HEK293 (cell line): ENCODE measurements at regions not wholly inside any gene's neighbourhood (a gene's known extent, or its start where the extent isn't known, plus 50 kb on each side); places are given as distances from the start of the nearest gene placed in this dataset.

Experiments
- CTCF ChIA-PET: fragments of 350-600 bp; formaldehyde crosslinking; extraction: SDS; loops from one replicate; lab custom pipeline; 2021; ENCODE audit warnings: antibody characterized with exemption; lab: Yijun Ruan, JAX
- POLR2A ChIA-PET: fragments of 300-600 bp; formaldehyde crosslinking; extraction: SDS; loops from one replicate; lab custom pipeline; 2020; ENCODE audit warnings: antibody characterized with exemption, inconsistent platforms; lab: Yijun Ruan, JAX
- H3K27ac ChIP-seq: fragments of 200-500 bp; sonication (Bioruptor generic); 2 replicates; pipeline ENCODE4 v1.5.1; 2014; ENCODE audit warnings: low read depth, low read length, control low read depth, inconsistent platforms; ENCODE audit errors: extremely low read depth
- H3K36me3 ChIP-seq, 2 experiments: fragments of 200-500 bp in 1 of 2; sonication (Bioruptor generic) in 1 of 2; 1 replicate in 1 of 2; 2 replicates in 1 of 2; pipeline ENCODE4 v1.5.1; 2014 to 2017; ENCODE audit warnings: inconsistent platforms in 2 of 2, low read length in 2 of 2; ENCODE audit not compliant: control insufficient read depth in 2 of 2, insufficient read depth in 1 of 2
- H3K4me1 ChIP-seq: fragments of 200-500 bp; sonication (Bioruptor generic); 2 replicates; pipeline ENCODE4 v1.5.1; 2014; ENCODE audit warnings: mild to moderate bottlenecking, low read length, inconsistent platforms; ENCODE audit not compliant: control insufficient read depth, insufficient read depth
- H3K4me3 ChIP-seq: 2 replicates; pipeline ENCODE4 v1.5.1; 2011; ENCODE audit warnings: low read depth, mild to moderate bottlenecking, control low read depth, low read length, moderate library complexity
- H3K9me3 ChIP-seq: fragments of 200-500 bp; sonication (Bioruptor generic); 2 replicates; pipeline ENCODE4 v1.5.1; 2014; ENCODE audit warnings: low read depth, low read length, inconsistent platforms; ENCODE audit not compliant: control insufficient read depth, insufficient read depth
- GLIS2 ChIP-seq: fragments of 450-650 bp; formaldehyde crosslinking; IDR thresholded peaks from 2 replicates; pipeline ENCODE4 v1.5.1; 2016; ENCODE audit warnings: missing biosample characterization, missing genetic modification characterization
- KLF17 ChIP-seq: fragments of 450-650 bp; formaldehyde crosslinking; IDR thresholded peaks from 2 replicates; pipeline ENCODE4 v1.5.1; 2016; ENCODE audit warnings: missing biosample characterization, missing genetic modification characterization
- MYNN ChIP-seq: fragments of 450-650 bp; formaldehyde crosslinking; IDR thresholded peaks from 2 replicates; pipeline ENCODE4 v1.5.1; 2016; ENCODE audit warnings: missing biosample characterization, missing genetic modification characterization, borderline replicate concordance
- ZBTB6 ChIP-seq: fragments of 450-650 bp; formaldehyde crosslinking; IDR thresholded peaks from 2 replicates; pipeline ENCODE4 v1.5.1; 2017; ENCODE audit warnings: missing biosample characterization, missing genetic modification characterization
- ZFP3 ChIP-seq: fragments of 450-650 bp; formaldehyde crosslinking; IDR thresholded peaks from 2 replicates; pipeline ENCODE4 v1.5.1; 2016; ENCODE audit warnings: low read depth, missing biosample characterization, missing genetic modification characterization
- ZNF10 ChIP-seq: fragments of 450-650 bp; formaldehyde crosslinking; IDR thresholded peaks from 2 replicates; pipeline ENCODE4 v1.5.1; 2017; ENCODE audit warnings: missing biosample characterization, missing genetic modification characterization
- ZNF121 ChIP-seq: fragments of 450-650 bp; formaldehyde crosslinking; IDR thresholded peaks from 2 replicates; pipeline ENCODE4 v1.5.1; 2016; ENCODE audit warnings: missing biosample characterization, missing genetic modification characterization
- ZNF132 ChIP-seq: fragments of 450-650 bp; formaldehyde crosslinking; IDR thresholded peaks from 2 replicates; pipeline ENCODE4 v1.5.1; 2017; ENCODE audit warnings: missing biosample characterization, missing genetic modification characterization, borderline replicate concordance
- ZNF211 ChIP-seq: fragments of 450-650 bp; formaldehyde crosslinking; IDR thresholded peaks from 2 replicates; pipeline ENCODE4 v1.5.1; 2016; ENCODE audit warnings: low read depth, missing biosample characterization, missing genetic modification characterization
- ZNF223 ChIP-seq: fragments of 450-650 bp; formaldehyde crosslinking; IDR thresholded peaks from 2 replicates; pipeline ENCODE4 v1.5.1; 2016; ENCODE audit warnings: missing biosample characterization, missing genetic modification characterization
- ZNF366 ChIP-seq: fragments of 450-650 bp; formaldehyde crosslinking; conservative IDR thresholded peaks from 2 replicates; pipeline ENCODE4 v1.5.1; 2016; ENCODE audit warnings: missing biosample characterization, missing genetic modification characterization
- ZNF416 ChIP-seq: fragments of 450-650 bp; formaldehyde crosslinking; IDR thresholded peaks from 2 replicates; pipeline ENCODE4 v1.5.1; 2016; ENCODE audit warnings: missing biosample characterization, missing genetic modification characterization
- ZNF513 ChIP-seq: fragments of 450-650 bp; IDR thresholded peaks from 2 replicates; pipeline ENCODE4 v1.5.1; 2018; ENCODE audit warnings: missing biosample characterization, missing genetic modification characterization
- ZNF518A ChIP-seq: fragments of 450-650 bp; formaldehyde crosslinking; conservative IDR thresholded peaks from 2 replicates; pipeline ENCODE4 v1.5.1; 2016; ENCODE audit warnings: low read depth, missing biosample characterization, missing genetic modification characterization
- ZNF521 ChIP-seq: fragments of 450-650 bp; formaldehyde crosslinking; IDR thresholded peaks from 2 replicates; pipeline ENCODE4 v1.5.1; 2017; ENCODE audit warnings: missing biosample characterization, mild to moderate bottlenecking, missing genetic modification characterization
- ZNF548 ChIP-seq: fragments of 450-650 bp; formaldehyde crosslinking; IDR thresholded peaks from 2 replicates; pipeline ENCODE4 v1.5.1; 2016; ENCODE audit warnings: missing biosample characterization, missing genetic modification characterization
- ZNF555 ChIP-seq: fragments of 450-650 bp; formaldehyde crosslinking; conservative IDR thresholded peaks from 2 replicates; pipeline ENCODE4 v1.5.1; 2017; ENCODE audit warnings: missing biosample characterization, mild to moderate bottlenecking, missing genetic modification characterization, inconsistent platforms
- ZNF654 ChIP-seq: fragments of 450-650 bp; formaldehyde crosslinking; IDR thresholded peaks from 2 replicates; pipeline ENCODE4 v1.5.1; 2016; ENCODE audit warnings: low read depth, missing biosample characterization, missing genetic modification characterization
- ZNF777 ChIP-seq: fragments of 450-650 bp; formaldehyde crosslinking; IDR thresholded peaks from 2 replicates; pipeline ENCODE4 v1.5.1; 2017; ENCODE audit warnings: missing biosample characterization, missing genetic modification characterization, borderline replicate concordance
- ZSCAN30 ChIP-seq: fragments of 450-650 bp; IDR thresholded peaks from 2 replicates; pipeline ENCODE4 v1.5.1; 2018; ENCODE audit warnings: missing biosample characterization, mild to moderate bottlenecking, missing genetic modification characterization, moderate library complexity
- TF ChIP-seq, protein P1 (sequence below): fragments of 450-650 bp; formaldehyde crosslinking; IDR thresholded peaks from 2 replicates; pipeline ENCODE4 v1.5.1; 2016; ENCODE audit warnings: missing biosample characterization, missing genetic modification characterization
- TF ChIP-seq, protein P2 (sequence below): fragments of 450-650 bp; formaldehyde crosslinking; IDR thresholded peaks from 2 replicates; pipeline ENCODE4 v1.5.1; 2016; ENCODE audit warnings: missing biosample characterization, missing genetic modification characterization

GRCh38 chr2:175401956-175402469, 220.5 kb upstream of the ATP5MC3 start:
- POLR2A ChIA-PET: no interaction called here
- Histone ChIP-seq H3K9me3 (no peaks in the 10 kb centered on the region), H3K27ac (no peak overlapping the region), H3K4me1 (no peaks in the 10 kb centered on the region), H3K4me3 (no peak overlapping the region), H3K36me3 (no peaks in the 10 kb centered on the region)
- no peak for TF ChIP-seq ZNF555
- no peak for TF ChIP-seq ZNF132 (tag by site-specific recombination)
- TF ChIP-seq ZNF223: no peak
- no peak for TF ChIP-seq ZNF777 (tag by site-specific recombination)
- no peak for TF ChIP-seq GLIS2
- no peak for TF ChIP-seq ZNF416 (tag by site-specific recombination)
- TF ChIP-seq ZNF654 (tag by site-specific recombination): no peak
- no peak for TF ChIP-seq ZFP3 (tag by site-specific recombination)
- no peak for TF ChIP-seq ZNF513 (tag by site-specific recombination)
- TF ChIP-seq ZNF518A: no peak
- TF ChIP-seq ZSCAN30 (tag by site-specific recombination): no peak
- no peak for TF ChIP-seq ZBTB6 (tag by site-specific recombination)
- TF ChIP-seq ZNF366: no peak
- CTCF ChIA-PET: interaction anchor here (0.6 kb wide), 1 partner anchor 10 kb away, joined by 5 read pairs; no protein-coding TSS in a partner anchor

DNA sequence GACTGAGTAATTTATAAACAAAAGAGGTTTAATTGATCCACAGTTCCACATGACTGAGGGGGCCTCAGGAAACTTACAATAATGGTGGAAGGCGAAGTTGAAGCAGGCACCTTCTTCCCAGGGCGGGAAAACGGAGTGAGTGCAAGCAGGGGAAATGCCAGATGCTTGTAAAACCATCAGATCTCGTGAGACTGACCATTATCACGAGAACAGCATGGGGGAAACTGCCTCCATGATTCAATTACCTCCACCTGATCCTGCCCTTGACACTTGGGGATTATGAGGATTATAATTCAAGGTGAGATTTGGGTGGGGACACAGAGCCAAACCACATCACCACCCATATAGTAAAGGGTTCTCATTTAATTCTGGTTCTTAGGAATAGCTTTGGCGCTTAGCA, 219.5 kb upstream of the ATP5MC3 start:
- no peak overlapping the region for H3K27ac ChIP-seq
- ChIA-PET CTCF (interaction anchor here (0.7 kb wide), 1 partner anchor 678 kb away, joined by 3 read pairs; no protein-coding TSS in a partner anchor), POLR2A (no interaction called here)
- no peak overlapping the region for H3K4me3 ChIP-seq
- no peaks in the 10 kb centered on the region for H3K36me3 ChIP-seq
- no peaks in the 10 kb centered on the region for H3K4me1 ChIP-seq
- H3K9me3 ChIP-seq: no peaks in the 10 kb centered on the region
- TF ChIP-seq, protein P1, sequence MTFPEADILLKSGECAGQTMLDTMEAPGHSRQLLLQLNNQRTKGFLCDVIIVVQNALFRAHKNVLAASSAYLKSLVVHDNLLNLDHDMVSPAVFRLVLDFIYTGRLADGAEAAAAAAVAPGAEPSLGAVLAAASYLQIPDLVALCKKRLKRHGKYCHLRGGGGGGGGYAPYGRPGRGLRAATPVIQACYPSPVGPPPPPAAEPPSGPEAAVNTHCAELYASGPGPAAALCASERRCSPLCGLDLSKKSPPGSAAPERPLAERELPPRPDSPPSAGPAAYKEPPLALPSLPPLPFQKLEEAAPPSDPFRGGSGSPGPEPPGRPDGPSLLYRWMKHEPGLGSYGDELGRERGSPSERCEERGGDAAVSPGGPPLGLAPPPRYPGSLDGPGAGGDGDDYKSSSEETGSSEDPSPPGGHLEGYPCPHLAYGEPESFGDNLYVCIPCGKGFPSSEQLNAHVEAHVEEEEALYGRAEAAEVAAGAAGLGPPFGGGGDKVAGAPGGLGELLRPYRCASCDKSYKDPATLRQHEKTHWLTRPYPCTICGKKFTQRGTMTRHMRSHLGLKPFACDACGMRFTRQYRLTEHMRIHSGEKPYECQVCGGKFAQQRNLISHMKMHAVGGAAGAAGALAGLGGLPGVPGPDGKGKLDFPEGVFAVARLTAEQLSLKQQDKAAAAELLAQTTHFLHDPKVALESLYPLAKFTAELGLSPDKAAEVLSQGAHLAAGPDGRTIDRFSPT (tag by site-specific recombination): no peak
- no peak for TF ChIP-seq KLF17 (tag by site-specific recombination)
- no peak for TF ChIP-seq ZNF548 (tag by site-specific recombination)
- TF ChIP-seq ZSCAN30 (tag by site-specific recombination): no peak
- TF ChIP-seq MYNN (tag by site-specific recombination): no peak
- TF ChIP-seq ZNF121 (tag by site-specific recombination): no peak
- TF ChIP-seq ZNF521: no peak
- no peak for TF ChIP-seq ZNF10 (tag by site-specific recombination)
- no peak for TF ChIP-seq ZNF211 (tag by site-specific recombination)
- TF ChIP-seq, protein P2, sequence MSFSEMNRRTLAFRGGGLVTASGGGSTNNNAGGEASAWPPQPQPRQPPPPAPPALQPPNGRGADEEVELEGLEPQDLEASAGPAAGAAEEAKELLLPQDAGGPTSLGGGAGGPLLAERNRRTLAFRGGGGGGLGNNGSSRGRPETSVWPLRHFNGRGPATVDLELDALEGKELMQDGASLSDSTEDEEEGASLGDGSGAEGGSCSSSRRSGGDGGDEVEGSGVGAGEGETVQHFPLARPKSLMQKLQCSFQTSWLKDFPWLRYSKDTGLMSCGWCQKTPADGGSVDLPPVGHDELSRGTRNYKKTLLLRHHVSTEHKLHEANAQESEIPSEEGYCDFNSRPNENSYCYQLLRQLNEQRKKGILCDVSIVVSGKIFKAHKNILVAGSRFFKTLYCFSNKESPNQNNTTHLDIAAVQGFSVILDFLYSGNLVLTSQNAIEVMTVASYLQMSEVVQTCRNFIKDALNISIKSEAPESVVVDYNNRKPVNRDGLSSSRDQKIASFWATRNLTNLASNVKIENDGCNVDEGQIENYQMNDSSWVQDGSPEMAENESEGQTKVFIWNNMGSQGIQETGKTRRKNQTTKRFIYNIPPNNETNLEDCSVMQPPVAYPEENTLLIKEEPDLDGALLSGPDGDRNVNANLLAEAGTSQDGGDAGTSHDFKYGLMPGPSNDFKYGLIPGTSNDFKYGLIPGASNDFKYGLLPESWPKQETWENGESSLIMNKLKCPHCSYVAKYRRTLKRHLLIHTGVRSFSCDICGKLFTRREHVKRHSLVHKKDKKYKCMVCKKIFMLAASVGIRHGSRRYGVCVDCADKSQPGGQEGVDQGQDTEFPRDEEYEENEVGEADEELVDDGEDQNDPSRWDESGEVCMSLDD (tag by site-specific recombination): no peak
